SK-N-MC (cell line): ENCODE measurements at regions not wholly inside any gene's neighbourhood (a gene's known extent, or its start where the extent isn't known, plus 50 kb on each side); places are given as distances from the start of the nearest gene placed in this dataset.
A peak's percentile ranks its signal among the peaks of the same experiment; 100 is the strongest.

Experiments used
- DNase-seq: peaks from one replicate; pipeline ENCODE4 v3.0.0-alpha.2; 2011; ENCODE audit warnings: low read depth, low spot score
- H3K27ac ChIP-seq: fragments of 200-600 bp; sonication (generic); 2 replicates; pipeline ENCODE4 v1.5.1; 2016; ENCODE audit warnings: mixed run types
- H3K36me3 ChIP-seq: fragments of 200-600 bp; sonication (generic); 2 replicates; pipeline ENCODE4 v1.6.1; 2017; ENCODE audit warnings: antibody characterized with exemption, low read length, mixed read lengths; ENCODE audit not compliant: insufficient read depth
- H3K4me3 ChIP-seq: fragments of 200-600 bp; sonication (generic); 2 replicates; pipeline ENCODE4 v1.5.1; 2016
- H3K9ac ChIP-seq: fragments of 200-600 bp; sonication (generic); 2 replicates; pipeline ENCODE4 v1.8.0; 2017; ENCODE audit warnings: mixed run types, mixed read lengths; ENCODE audit not compliant: insufficient read length
- H3K9me3 ChIP-seq: fragments of 200-600 bp; sonication (generic); 2 replicates; pipeline ENCODE4 v1.6.1; 2017; ENCODE audit warnings: low read depth, mild to moderate bottlenecking, antibody characterized with exemption, low read length, moderate library complexity, mixed read lengths
- EZH2 ChIP-seq: fragments of 200-600 bp; sonication (generic); IDR thresholded peaks from one replicate; pipeline ENCODE4 v1.6.1; 2017; ENCODE audit warnings: antibody characterized with exemption
- FOXP2 ChIP-seq: optimal IDR thresholded peaks from 2 replicates; pipeline ENCODE3; 2011; ENCODE audit warnings: mild to moderate bottlenecking, moderate library complexity; ENCODE audit not compliant: insufficient read depth; ENCODE audit errors: extremely low read length, control extremely low read depth
- POLR2AphosphoS5 ChIP-seq: IDR thresholded peaks from 2 replicates; pipeline ENCODE4 v1.6.1; 2012; ENCODE audit warnings: mild to moderate bottlenecking, low read depth, low read length, borderline replicate concordance

- no peak for DNase-seq
- Histone ChIP-seq H3K4me3 (no peak overlapping the region), H3K36me3 (no peaks in the 10 kb centered on the region), H3K27ac (peak overlapping the region; percentile 8; the same call in 1 of the 2 replicates), H3K9me3 (no peaks in the 10 kb centered on the region), H3K9ac (no peak overlapping the region)
- TF ChIP-seq POLR2AphosphoS5, result no peak
- TF ChIP-seq EZH2, result no peak
- TF ChIP-seq FOXP2, result no peak
Measured at GRCh38 chr3:194224471-194225417, 88.8 kb downstream of the HES1 start.

- Histone ChIP-seq H3K9ac (no peak overlapping the region), H3K27ac (no peak overlapping the region), H3K9me3 (no peaks in the 10 kb centered on the region), H3K4me3 (no peak overlapping the region), H3K36me3 (no peaks in the 10 kb centered on the region)
- TF ChIP-seq POLR2AphosphoS5, result no peak
- no peak for TF ChIP-seq FOXP2
- no peak for TF ChIP-seq EZH2
- DNase-seq, result no peak
Measured at GRCh38 chr3:194225418-194225812, 89.5 kb downstream of the HES1 start.

- TF ChIP-seq EZH2 (no peak), FOXP2 (no peak), POLR2AphosphoS5 (no peak)
- no peaks in the 10 kb centered on the region for H3K36me3 ChIP-seq
- H3K4me3 ChIP-seq, result no peak overlapping the region
- no peaks in the 10 kb centered on the region for H3K9me3 ChIP-seq
- DNase-seq, result no peak
- no peak overlapping the region for H3K9ac ChIP-seq
- H3K27ac ChIP-seq, result no peak overlapping the region
Measured at GRCh38 chr3:194225988-194226663, 90.2 kb downstream of the HES1 start.

GRCh38 chr3:194231929-194232832, 96.2 kb downstream of the HES1 start:
- H3K9ac ChIP-seq, result no peak overlapping the region
- TF ChIP-seq EZH2 (no peak), FOXP2 (no peak), POLR2AphosphoS5 (no peak)
- no peak for DNase-seq
- no peaks in the 10 kb centered on the region for H3K36me3 ChIP-seq
- H3K4me3 ChIP-seq, result no peak overlapping the region
- H3K27ac ChIP-seq, result peak overlapping the region; percentile 13; the same call in 1 of the 2 replicates
- no peaks in the 10 kb centered on the region for H3K9me3 ChIP-seq

- H3K36me3 ChIP-seq, result no peaks in the 10 kb centered on the region
Measured at GRCh38 chr3:194233150-194233549, 97.2 kb downstream of the HES1 start.

GRCh38 chr3:194235160-194235559, 99.2 kb downstream of the HES1 start:
- no peaks in the 10 kb centered on the region for H3K9me3 ChIP-seq
- DNase-seq, result no peak
- H3K36me3 ChIP-seq, result no peaks in the 10 kb centered on the region
- no peak for TF ChIP-seq FOXP2
- TF ChIP-seq POLR2AphosphoS5, result no peak
- TF ChIP-seq EZH2, result no peak
- H3K27ac ChIP-seq, result no peak overlapping the region
- H3K9ac ChIP-seq, result no peak overlapping the region
- no peak overlapping the region for H3K4me3 ChIP-seq

More at GRCh38 chr3:194233150-194233549, 97.2 kb downstream of the HES1 start:
- Histone ChIP-seq H3K4me3 (no peak overlapping the region), H3K27ac (no peak overlapping the region), H3K9me3 (no peaks in the 10 kb centered on the region), H3K9ac (no peak overlapping the region)
- TF ChIP-seq FOXP2 (no peak), EZH2 (no peak), POLR2AphosphoS5 (no peak)
- DNase-seq, result no peak

GRCh38 chr3:194237110-194237509, 101.2 kb downstream of the HES1 start:
- Histone ChIP-seq H3K4me3 (no peak overlapping the region), H3K27ac (no peak overlapping the region), H3K36me3 (no peaks in the 10 kb centered on the region), H3K9me3 (no peaks in the 10 kb centered on the region), H3K9ac (no peak overlapping the region)
- TF ChIP-seq POLR2AphosphoS5 (no peak), FOXP2 (no peak), EZH2 (no peak)
- no peak for DNase-seq

- H3K9me3 ChIP-seq, result no peaks in the 10 kb centered on the region
- peak overlapping the region; percentile 5 for H3K9ac ChIP-seq
- no peak for DNase-seq
- no peak overlapping the region for H3K4me3 ChIP-seq
- H3K27ac ChIP-seq, result peak overlapping the region; percentile 78
- no peaks in the 10 kb centered on the region for H3K36me3 ChIP-seq
- TF ChIP-seq FOXP2 (no peak), EZH2 (no peak), POLR2AphosphoS5 (no peak)
Measured at GRCh38 chr3:194240766-194241165, 104.8 kb downstream of the HES1 start.
